Hepatocyte (in vitro differentiated cells): ENCODE measurements at regions not wholly inside any gene's neighbourhood (a gene's known extent, or its start where the extent isn't known, plus 50 kb on each side); places are given as distances from the start of the nearest gene placed in this dataset.

Experiments
- EZH2phosphoT487 ChIP-seq: fragments of 200-600 bp; sonication (generic); IDR thresholded peaks from one replicate; pipeline ENCODE4 v1.6.1; 2018; ENCODE audit warnings: antibody characterized with exemption, mild to moderate bottlenecking, low read depth, moderate library complexity; ENCODE audit not compliant: unreplicated experiment, severe bottlenecking
- TF ChIP-seq, protein P1 (sequence below): fragments of 200-600 bp; sonication (generic); IDR thresholded peaks from 2 replicates; pipeline ENCODE4 v1.5.1; 2016; ENCODE audit warnings: antibody characterized with exemption, mild to moderate bottlenecking; ENCODE audit not compliant: poor library complexity

DNA sequence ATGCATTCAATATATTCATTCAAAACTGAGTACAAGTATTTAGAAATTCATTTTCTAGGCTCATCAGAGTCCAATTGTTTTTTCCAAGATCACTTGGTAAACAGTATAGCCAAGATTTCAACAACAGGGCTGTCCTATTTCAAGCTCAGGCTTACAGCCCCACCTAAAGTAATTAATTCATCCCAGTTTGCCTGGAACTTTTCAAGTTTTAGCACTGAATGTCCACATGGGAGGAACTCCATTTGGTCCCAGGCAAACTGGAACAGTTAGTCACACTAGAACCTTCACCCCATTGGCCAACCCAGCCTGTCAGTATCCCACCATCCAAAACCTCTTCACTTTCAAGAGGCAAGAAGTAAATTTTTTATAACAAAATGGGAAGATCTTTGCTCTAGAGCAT, 210.9 kb downstream of the DPY19L2 start:
- TF ChIP-seq, protein P1, sequence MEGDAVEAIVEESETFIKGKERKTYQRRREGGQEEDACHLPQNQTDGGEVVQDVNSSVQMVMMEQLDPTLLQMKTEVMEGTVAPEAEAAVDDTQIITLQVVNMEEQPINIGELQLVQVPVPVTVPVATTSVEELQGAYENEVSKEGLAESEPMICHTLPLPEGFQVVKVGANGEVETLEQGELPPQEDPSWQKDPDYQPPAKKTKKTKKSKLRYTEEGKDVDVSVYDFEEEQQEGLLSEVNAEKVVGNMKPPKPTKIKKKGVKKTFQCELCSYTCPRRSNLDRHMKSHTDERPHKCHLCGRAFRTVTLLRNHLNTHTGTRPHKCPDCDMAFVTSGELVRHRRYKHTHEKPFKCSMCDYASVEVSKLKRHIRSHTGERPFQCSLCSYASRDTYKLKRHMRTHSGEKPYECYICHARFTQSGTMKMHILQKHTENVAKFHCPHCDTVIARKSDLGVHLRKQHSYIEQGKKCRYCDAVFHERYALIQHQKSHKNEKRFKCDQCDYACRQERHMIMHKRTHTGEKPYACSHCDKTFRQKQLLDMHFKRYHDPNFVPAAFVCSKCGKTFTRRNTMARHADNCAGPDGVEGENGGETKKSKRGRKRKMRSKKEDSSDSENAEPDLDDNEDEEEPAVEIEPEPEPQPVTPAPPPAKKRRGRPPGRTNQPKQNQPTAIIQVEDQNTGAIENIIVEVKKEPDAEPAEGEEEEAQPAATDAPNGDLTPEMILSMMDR: no peak
- TF ChIP-seq EZH2phosphoT487: no peak
